GM19193 (cell line): ENCODE measurements at regions not wholly inside any gene's neighbourhood (a gene's known extent, or its start where the extent isn't known, plus 50 kb on each side); places are given as distances from the start of the nearest gene placed in this dataset.

ENCODE experiments used
- POLR2A ChIP-seq: IDR thresholded peaks from 4 replicates; pipeline ENCODE4 v1.6.1; 2011; ENCODE audit not compliant: insufficient read depth, insufficient read length; ENCODE audit errors: extremely low read depth

DNA sequence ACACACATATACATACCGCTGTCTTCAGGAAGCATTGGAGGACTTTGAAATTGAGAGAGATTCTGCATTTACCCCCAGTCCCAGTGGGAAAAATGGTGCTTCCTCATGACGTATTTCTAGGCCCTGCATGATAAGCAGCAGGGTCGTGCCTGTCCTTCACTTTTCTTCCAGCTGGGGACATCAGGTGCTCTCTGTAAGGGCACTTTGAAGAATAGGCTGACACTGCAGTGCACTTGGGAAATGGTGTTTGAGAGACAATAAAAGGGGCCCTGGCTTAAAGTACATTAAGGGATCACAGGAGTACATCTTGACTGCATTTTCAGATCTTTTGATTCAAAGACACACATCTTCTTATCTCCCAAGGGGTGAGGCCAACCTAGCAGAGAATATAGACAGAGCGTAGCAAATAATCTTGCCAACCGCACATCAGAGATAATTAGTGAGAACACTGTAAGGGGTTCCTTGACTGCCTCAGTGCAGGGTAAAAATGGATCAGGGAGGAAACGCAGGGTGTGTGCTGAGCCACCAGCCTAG is 437.9 kb downstream of the CSNK1G3 start:
- no peak for TF ChIP-seq POLR2A

DNA sequence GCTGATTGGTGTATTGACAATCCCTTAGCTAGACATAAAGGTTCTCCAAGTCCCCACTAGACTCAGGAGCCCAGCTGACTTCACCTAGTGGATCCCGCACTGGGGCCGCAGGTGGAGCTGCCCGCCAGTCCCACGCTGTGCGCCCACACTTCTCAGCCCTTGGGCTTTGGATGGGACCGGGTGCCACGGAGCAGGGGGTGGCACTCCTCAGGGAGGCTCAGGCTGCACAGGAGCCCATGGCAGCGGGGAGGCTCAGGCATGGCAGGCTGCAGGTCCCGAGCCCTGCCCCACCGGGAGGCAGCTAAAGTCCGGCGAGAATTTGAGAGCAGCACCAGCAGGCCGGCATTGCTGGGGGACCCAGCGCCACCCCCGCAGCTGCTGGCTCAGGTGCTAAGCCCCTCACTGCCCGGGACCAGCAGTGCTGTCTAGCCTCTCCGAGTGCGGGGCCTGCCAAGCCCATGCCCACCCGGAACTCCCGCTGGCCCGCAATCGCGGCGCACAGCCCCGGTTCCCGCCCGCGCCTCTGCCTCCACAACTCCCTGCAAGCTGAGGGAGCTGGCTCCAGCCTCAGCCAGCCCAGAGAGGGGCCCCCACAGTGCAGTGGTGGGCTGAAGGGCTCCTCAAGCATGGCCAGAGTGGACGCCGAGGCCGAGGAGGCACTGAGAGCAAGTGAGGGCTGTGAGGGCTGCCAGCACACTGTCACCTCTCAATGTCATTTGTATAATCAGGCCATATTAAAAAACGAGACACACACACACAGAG is 437.2 kb downstream of the CSNK1G3 start:
- no peak for TF ChIP-seq POLR2A

DNA sequence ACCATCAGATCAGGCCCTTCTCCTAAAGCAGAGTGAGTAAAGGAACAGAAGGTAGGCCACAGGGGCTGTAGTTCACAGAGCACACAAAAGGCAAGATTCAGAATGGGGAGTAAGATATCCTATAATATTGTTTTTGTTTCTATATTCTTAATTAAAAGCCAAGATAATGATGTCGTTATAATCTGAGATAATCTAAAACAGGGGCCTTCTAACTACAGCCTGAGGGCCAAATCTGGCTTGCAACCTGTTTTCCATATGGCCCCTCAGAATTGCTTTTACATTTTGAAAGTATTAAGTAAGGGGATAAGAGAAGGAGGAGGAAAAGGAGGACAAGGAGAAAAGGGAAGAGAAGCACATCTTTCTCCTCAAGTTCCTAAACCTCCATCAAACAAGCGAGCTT is 435.8 kb downstream of the CSNK1G3 start:
- TF ChIP-seq POLR2A, result no peak

DNA sequence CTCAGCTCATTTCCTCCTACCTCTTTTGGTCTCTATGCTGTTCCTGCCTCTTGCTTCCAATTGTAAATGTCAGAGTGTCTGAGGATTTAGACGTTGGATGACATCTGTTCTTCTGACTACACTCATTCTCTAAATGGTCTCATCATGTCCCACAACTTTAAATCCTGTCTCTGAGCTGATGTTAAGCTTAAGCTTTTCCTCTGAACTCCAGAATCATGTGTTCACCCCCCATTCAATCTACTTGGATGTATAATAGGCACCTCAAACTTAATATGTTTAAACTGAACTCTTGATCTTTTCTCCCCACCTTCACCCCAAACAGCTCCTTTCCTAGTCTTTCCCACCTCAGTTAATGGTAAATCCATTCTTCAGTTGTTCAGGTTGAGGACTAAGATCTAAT is 433.6 kb downstream of the CSNK1G3 start:
- no peak for TF ChIP-seq POLR2A

DNA sequence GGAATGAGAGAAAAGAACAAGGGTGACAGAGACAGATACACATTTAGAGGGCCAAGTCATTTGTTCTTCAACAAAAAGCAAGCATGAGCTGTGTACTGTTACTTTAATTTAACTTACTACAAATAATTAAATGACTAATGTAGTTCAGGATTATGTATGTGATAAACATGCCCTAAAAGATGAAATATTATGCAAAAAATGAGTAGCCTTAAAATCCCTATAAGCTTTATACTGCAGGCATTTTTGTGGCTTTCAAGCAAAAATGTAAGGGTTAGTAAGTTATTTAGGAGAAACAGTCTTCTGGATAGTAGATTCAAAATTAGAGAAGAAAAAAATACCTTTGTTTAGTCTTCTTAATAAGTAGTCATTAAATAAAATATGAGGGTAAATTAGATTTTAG is 431.2 kb downstream of the CSNK1G3 start:
- TF ChIP-seq POLR2A, result no peak

DNA sequence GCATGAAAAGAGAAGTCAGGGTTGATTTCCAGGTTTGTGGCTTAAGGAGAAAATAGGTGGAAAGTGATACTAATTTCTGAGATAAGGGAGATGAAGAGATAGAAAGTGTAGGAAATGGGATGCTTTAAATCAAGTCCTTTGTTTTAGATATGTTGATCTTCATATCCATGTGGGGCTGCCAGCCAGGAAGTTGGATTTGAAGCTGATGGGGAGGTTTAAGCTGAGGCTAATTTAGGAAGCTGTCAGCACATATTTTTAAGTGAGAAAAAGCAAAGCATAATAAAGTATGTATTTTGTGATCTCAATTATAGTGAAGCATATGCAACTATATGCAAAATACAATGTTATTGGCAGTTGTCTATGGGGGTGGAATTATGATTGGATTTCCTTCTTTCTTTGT is 428.4 kb downstream of the CSNK1G3 start:
- TF ChIP-seq POLR2A, result no peak

DNA sequence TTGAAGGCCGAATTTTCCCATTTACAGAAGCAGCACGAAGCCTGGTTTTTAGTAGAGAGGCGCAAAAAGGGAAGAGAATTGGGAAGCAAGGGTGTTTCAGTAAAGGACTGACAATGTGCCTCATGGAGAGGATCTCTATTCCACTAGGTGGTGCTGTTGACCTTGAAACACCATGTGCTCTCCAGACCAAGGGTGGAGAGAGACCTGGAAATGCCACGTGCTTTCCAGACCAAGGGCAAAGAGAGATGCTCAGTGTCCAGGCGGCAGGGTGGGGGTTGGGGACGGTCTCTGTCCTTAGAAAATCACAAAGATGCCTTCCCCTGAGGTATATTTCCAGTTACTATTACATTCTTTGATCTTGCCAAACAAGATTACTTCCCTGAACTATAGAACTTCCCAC is 425.3 kb downstream of the CSNK1G3 start:
- no peak for TF ChIP-seq POLR2A

DNA sequence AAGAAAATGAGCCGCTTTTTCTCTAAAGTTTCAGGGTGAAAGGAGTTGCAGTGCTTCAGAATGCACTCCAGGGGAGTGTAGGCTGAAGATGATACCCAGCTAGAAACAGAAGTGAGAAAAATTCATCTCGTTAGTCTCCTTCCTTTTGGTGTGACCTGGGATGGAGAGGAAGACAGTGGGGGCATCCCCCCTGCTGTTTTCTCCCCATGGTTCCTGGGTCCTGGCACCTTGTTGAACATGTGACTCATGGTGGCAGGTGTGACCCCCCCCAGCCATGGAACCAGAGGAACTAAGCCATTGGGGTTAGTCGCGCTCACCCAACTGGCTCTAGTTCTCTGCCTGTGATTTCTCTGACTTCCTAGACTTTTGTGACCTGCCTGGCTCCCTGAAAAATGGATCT is 424.6 kb downstream of the CSNK1G3 start:
- TF ChIP-seq POLR2A, result no peak

DNA sequence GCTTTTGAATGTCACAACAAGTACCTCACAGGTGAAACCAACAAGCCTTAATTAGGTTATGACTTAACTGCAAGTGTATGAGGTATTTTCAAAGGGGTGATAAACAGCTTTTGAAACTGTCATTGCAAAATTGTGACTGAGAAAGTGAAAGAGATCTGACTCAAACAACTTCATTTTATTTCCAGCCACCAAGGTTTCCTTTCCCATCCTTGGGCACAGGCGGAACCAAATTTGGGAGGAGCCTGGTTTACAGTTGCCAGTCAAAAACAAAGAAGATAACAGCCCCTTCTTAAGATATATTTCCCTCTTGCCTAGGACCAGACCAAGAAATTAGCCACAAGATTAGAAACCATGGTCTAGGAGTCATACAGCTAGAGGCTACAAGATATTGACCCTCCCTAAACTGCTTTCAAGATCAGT is 417.1 kb downstream of the CSNK1G3 start:
- no peak for TF ChIP-seq POLR2A

DNA sequence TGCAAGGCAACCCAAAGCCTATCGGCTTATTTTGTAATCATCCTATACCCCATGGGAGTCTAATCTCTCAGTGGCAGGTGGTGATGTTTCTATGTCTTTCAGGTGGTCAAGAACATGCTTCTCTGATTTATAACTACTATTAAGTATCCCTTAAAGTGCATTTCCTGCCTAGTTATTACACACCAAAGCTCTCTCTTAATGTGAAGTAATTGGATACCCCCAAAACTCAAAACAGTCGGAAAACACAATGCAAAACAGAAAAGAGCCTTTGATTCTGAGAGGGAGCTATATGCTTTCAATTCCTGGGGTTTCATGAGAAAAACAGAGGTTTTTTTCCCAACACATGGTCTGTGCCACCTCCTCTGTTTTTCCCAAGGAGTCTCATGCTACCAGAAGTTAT is 416.4 kb downstream of the CSNK1G3 start:
- no peak for TF ChIP-seq POLR2A

DNA sequence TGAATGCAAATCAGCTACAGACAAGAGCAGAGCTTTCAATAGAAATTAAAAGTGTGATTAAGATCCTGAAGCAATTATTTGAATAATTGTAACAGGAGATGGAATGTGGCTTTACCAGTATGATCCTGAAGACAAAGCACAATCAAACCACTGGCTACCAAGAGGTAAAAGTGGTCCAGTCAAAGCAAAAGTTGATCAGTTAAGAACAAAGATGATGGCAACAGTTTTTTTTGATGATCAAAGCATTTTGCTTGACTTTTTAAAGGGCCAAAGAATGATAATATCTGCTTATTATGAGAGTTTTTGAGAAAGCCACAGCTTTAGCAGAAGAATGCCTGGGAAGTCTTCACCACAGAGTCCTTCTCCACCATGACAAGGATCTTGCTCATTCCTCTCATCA is 409.2 kb downstream of the CSNK1G3 start:
- no peak for TF ChIP-seq POLR2A

DNA sequence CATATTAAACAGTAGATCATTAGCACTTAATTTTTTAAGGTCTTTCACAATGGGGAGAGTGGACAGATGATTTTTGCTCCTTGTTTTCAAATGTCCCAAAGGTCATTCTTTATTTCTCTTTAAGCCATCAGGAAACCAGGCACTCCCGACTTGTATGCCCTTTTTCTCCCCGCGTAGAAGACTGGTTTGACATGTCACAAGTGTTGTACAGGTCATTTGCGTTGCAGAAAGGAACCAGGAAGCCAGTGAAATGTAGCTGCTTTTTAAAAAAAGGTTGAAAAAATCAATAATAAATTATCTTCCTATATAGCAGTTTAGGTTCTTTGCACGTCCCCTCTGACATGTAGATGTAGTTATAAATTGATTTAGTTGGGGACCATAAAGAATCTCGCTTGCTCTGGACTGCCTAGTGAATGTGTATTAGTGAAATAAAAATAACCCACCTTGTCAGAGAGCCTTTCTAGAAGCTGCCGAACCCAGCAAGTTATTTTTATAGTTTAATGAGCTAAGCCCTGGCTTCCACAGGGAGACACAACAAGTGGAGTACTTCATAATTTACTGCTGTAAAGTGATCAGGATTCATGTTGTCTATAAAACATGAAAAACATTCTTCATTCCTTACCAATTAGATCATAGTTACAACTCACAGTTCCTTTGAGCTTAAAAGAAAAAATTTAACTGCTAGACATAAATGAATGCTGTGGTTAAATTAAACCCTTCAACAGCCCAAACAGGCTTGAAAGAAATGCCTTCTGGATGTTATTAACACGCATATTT is 404.6 kb downstream of the CSNK1G3 start:
- TF ChIP-seq POLR2A, result no peak

DNA sequence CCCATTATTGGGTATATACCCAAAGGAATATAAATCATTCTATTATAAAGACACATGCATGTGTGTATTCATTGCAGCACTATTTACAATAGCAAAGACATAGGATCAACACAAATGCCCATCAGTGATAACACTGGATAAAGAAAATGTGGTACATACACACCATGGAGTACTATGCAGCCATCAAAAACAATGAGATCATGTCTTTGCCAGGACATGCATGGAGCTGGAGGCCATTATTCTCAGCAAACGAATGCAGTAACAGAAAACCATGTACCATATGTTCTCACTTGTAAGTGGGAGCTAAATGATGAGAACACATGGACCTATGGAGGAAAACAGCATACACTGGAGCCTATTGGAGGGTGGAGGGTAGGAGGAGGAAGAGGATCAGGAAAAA is 402.4 kb downstream of the CSNK1G3 start:
- no peak for TF ChIP-seq POLR2A

DNA sequence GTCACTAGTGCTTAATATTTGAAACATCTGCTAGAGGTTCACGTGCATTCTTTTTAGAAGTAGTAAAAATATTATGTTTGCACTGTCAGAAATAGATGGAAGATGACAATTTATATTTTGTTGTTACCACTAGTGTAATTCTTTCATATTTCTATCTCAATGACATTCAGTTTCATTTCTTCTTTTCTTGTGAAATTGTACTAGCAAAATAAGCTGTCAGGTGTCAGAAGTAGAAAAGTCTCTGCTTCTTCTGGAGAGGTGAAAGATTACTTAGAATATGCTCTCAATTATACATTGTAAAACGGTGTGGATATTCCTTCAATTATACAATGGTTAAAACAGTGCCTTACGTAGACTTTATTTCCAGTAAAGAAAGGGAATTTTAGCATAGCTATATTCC is 395.4 kb downstream of the CSNK1G3 start:
- TF ChIP-seq POLR2A, result no peak

DNA sequence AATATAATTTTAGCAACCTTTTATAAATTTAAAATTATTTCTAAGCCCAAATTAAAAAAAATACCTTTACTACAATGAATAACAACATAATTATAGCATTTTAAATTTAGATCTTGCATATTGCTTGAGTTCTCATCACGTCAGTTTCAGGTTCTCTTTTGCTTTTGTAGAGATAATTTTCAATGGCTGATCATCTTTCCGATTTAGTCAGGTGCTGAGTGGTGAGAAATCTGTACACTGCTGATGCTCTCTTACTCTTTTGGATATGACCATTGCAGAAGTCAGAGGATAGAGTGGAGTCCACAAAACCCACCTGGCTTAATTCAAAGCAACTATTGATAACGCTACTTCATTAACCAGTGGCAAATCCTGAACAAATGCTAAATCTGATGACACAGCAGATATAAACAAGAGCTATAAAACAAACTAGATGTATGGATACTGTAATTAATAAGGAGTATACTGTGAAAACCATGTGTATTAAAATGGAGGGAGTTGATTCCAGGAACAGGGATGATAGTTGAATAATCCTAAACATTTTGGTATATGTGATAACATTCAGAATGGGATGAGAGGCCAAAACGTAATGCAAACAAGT is 394.8 kb downstream of the CSNK1G3 start:
- TF ChIP-seq POLR2A, result no peak
